Mesendoderm (in vitro differentiated cells): ENCODE measurements at regions not wholly inside any gene's neighbourhood (a gene's known extent, or its start where the extent isn't known, plus 50 kb on each side); places are given as distances from the start of the nearest gene placed in this dataset.

Experiments
- DNase-seq: peaks from one replicate; pipeline ENCODE4 v3.0.0; 2013
- H2AK5ac ChIP-seq: 2 replicates; pipeline ENCODE4 v1.6.1; 2013; ENCODE audit warnings: low read length, inconsistent platforms
- H2BK120ac ChIP-seq: 2 replicates; pipeline ENCODE4 v1.6.1; 2013; ENCODE audit warnings: low read depth, mild to moderate bottlenecking, low read length, moderate library complexity, mixed read lengths
- H2BK15ac ChIP-seq: replicated peaks from 2 replicates; pipeline ENCODE4 v1.6.1; 2013; ENCODE audit warnings: low read depth, mild to moderate bottlenecking, moderate library complexity
- H2BK5ac ChIP-seq: 2 replicates; pipeline ENCODE4 v1.6.1; 2013; ENCODE audit warnings: low read length, inconsistent platforms
- H3K18ac ChIP-seq: 2 replicates; pipeline ENCODE4 v1.6.1; 2013; ENCODE audit warnings: mild to moderate bottlenecking, low read length, mixed read lengths
- H3K23ac ChIP-seq: one replicate; pipeline ENCODE4 v1.6.1; 2013; ENCODE audit warnings: low read length
- H3K27ac ChIP-seq: 2 replicates; pipeline ENCODE4 v1.5.1; 2013; ENCODE audit warnings: low read depth, mild to moderate bottlenecking, inconsistent platforms, low read length, moderate library complexity
- H3K27me3 ChIP-seq: 2 replicates; pipeline ENCODE4 v1.6.1; 2013; ENCODE audit warnings: low read length, control low read depth, mild to moderate bottlenecking, inconsistent platforms; ENCODE audit not compliant: insufficient read depth, poor library complexity
- H3K36me3 ChIP-seq: 2 replicates; pipeline ENCODE4 v1.6.1; 2013; ENCODE audit warnings: low read length, inconsistent platforms; ENCODE audit not compliant: control insufficient read depth, insufficient read depth
- H3K4ac ChIP-seq: one replicate; pipeline ENCODE4 v1.6.1; 2013; ENCODE audit warnings: low read depth, mild to moderate bottlenecking, low read length, moderate library complexity
- H3K4me1 ChIP-seq: 2 replicates; pipeline ENCODE4 v1.6.1; 2013; ENCODE audit warnings: low read depth, low read length, inconsistent platforms; ENCODE audit not compliant: control insufficient read depth
- H3K4me2 ChIP-seq: 2 replicates; pipeline ENCODE4 v1.6.1; 2013; ENCODE audit warnings: low read length
- H3K4me3 ChIP-seq: 2 replicates; pipeline ENCODE4 v1.5.1; 2013; ENCODE audit warnings: mild to moderate bottlenecking, low read length
- H3K56ac ChIP-seq: one replicate; pipeline ENCODE4 v1.6.1; 2013; ENCODE audit warnings: low read length
- H3K79me1 ChIP-seq: 2 replicates; pipeline ENCODE4 v1.6.1; 2013; ENCODE audit warnings: low read length, inconsistent platforms
- H3K79me2 ChIP-seq: 2 replicates; pipeline ENCODE4 v1.6.1; 2013; ENCODE audit warnings: mild to moderate bottlenecking, low read length; ENCODE audit not compliant: control insufficient read depth, insufficient read depth
- H3K9ac ChIP-seq: 2 replicates; pipeline ENCODE4 v1.6.1; 2013; ENCODE audit warnings: low read length, inconsistent platforms
- H4K5ac ChIP-seq: one replicate; pipeline ENCODE4 v1.6.1; 2013; ENCODE audit warnings: low read length
- H4K8ac ChIP-seq: one replicate; pipeline ENCODE4 v1.6.1; 2013; ENCODE audit warnings: low read depth, mild to moderate bottlenecking, control low read depth, low read length, moderate library complexity
- WGBS: extraction: QIAGEN DNeasy Blood & Tissue Kit; methylation state at CpG from one replicate; pipeline ENCODE4 v1.1.7; 2013; ENCODE audit warnings: low lambda C conversion rate, missing lambda C conversion rate; ENCODE audit not compliant: insufficient coverage; ENCODE audit errors: extremely low coverage; 5-methylcytosine and 5-hydroxymethylcytosine counted together

DNA sequence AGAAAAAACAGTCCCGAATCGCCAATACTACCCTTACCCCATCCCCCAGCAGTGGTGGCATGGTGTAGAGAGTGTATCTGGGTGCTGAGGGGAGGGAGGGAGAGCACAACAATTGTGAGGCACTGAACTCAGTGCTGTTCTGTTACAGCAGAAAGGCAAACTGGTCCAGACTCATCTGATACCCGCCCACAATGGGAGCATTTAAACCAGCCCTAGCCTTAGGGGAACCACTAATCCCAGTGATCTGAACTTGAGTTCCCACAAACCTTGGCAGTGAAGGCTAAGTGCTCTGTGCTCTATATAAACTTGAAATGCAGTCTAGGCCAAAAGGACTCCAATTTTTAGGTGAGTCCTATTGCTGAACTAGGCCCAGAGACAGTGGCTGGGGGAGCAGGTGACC lies 666.4 kb upstream of the PTCHD4 start:
- Histone ChIP-seq H3K27ac (no peak overlapping the region), H2BK120ac (no peak overlapping the region), H3K4me3 (no peak overlapping the region), H3K27me3 (no peaks in the 10 kb centered on the region), H3K4me2 (no peak overlapping the region), H3K36me3 (no peaks in the 10 kb centered on the region), H4K5ac (no peak overlapping the region), H3K56ac (no peak overlapping the region), H2BK5ac (no peak overlapping the region), H2AK5ac (no peak overlapping the region), H2BK15ac (no peak overlapping the region), H3K9ac (no peak overlapping the region), H4K8ac (no peak overlapping the region), H3K4me1 (no peaks in the 10 kb centered on the region), H3K23ac (no peak overlapping the region), H3K4ac (no peak overlapping the region), H3K79me2 (no peaks in the 10 kb centered on the region), H3K79me1 (no peaks in the 10 kb centered on the region), H3K18ac (no peak overlapping the region)
- WGBS = no CpG with 5 or more reads among the region's 3 CpGs
- DNase-seq = no peak

DNA sequence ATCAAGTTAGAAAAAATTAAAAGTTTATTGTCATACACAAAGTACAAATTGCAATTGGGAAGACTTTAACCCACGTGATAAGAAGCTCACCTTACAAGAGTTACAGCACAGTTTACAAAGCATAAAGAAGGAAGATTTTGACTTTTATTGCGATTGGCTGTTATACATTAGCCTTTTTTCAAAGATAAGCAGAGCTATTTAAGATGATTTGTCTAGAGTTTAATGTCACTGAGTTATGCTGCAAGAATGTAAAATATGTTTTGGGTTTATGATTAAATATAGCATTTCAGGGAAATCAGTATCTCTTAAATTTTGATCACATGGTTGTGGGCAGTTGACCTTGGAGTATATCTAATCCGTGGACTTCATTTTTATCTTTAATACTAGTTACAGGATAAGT lies 664.2 kb upstream of the PTCHD4 start:
- H3K4me3 ChIP-seq = no peak overlapping the region
- no peak overlapping the region for H3K27ac ChIP-seq
- no peak overlapping the region for H3K4ac ChIP-seq
- no peak for DNase-seq
- no peaks in the 10 kb centered on the region for H3K79me1 ChIP-seq
- no peaks in the 10 kb centered on the region for H3K79me2 ChIP-seq
- H3K56ac ChIP-seq = no peak overlapping the region
- no peaks in the 10 kb centered on the region for H3K36me3 ChIP-seq
- H3K4me2 ChIP-seq = no peak overlapping the region
- H2BK15ac ChIP-seq = no peak overlapping the region
- H3K27me3 ChIP-seq = no peaks in the 10 kb centered on the region
- no peak overlapping the region for H3K9ac ChIP-seq
- H2BK5ac ChIP-seq = no peak overlapping the region
- no peak overlapping the region for H3K23ac ChIP-seq
- H4K5ac ChIP-seq = no peak overlapping the region
- H3K4me1 ChIP-seq = no peaks in the 10 kb centered on the region
- no peak overlapping the region for H2AK5ac ChIP-seq
- no peak overlapping the region for H3K18ac ChIP-seq
- H4K8ac ChIP-seq = no peak overlapping the region
- WGBS = no CpG with 5 or more reads among the region's 3 CpGs
- no peak overlapping the region for H2BK120ac ChIP-seq

DNA sequence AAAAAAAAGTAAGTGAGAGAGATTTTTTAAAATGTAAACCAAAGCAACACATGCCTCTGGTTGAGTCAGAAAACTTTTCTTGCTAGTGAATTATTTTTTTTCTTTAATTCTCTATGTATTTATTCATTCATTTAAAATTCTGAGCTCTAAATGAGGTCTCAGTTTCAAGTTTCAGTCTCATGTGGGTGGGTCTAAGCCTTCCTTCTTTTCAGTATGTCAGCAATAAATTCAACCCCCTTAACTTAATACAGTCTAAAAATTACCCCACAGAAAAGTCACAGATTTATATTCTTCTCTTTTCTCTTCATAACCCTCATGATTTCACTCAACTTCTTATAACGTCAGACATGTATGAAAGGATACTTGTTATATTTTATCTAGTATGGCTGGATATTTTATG lies 663.3 kb upstream of the PTCHD4 start:
- H3K4me1 ChIP-seq = no peaks in the 10 kb centered on the region
- no peak overlapping the region for H2AK5ac ChIP-seq
- no peak overlapping the region for H2BK5ac ChIP-seq
- H3K27ac ChIP-seq = no peak overlapping the region
- no peak overlapping the region for H3K23ac ChIP-seq
- no peak overlapping the region for H3K18ac ChIP-seq
- no peaks in the 10 kb centered on the region for H3K79me1 ChIP-seq
- no peak overlapping the region for H3K4ac ChIP-seq
- H3K79me2 ChIP-seq = no peaks in the 10 kb centered on the region
- no peak overlapping the region for H4K8ac ChIP-seq
- no peaks in the 10 kb centered on the region for H3K27me3 ChIP-seq
- no peak overlapping the region for H2BK120ac ChIP-seq
- no CpG with 5 or more reads among the region's 1 CpG for WGBS
- H3K56ac ChIP-seq = no peak overlapping the region
- no peak for DNase-seq
- H3K9ac ChIP-seq = no peak overlapping the region
- H3K4me2 ChIP-seq = no peak overlapping the region
- no peaks in the 10 kb centered on the region for H3K36me3 ChIP-seq
- no peak overlapping the region for H2BK15ac ChIP-seq
- H3K4me3 ChIP-seq = no peak overlapping the region
- H4K5ac ChIP-seq = no peak overlapping the region

DNA sequence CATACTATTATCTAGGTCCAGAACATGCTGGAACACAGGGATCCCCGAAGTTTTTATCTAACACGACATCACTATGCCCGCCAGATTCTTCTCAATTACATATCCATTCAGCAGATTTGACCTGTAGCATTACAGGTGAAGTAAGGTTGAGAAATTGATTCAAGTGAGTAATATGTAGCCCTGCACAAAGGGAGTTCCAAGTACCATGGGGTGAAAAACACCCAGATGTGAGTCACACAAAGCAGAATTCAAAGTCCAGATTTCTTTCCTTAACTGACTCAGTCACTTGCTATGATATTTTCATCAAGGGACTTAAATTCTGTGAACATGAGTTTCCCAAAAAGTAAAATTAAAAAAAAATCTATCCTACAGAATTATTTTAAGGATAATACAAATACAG lies 655.4 kb upstream of the PTCHD4 start:
- H4K5ac ChIP-seq = no peak overlapping the region
- H2AK5ac ChIP-seq = no peak overlapping the region
- no CpG with 5 or more reads among the region's 3 CpGs for WGBS
- H3K18ac ChIP-seq = no peak overlapping the region
- no peak overlapping the region for H2BK120ac ChIP-seq
- no peaks in the 10 kb centered on the region for H3K4me1 ChIP-seq
- no peak overlapping the region for H4K8ac ChIP-seq
- H3K27ac ChIP-seq = no peak overlapping the region
- no peak overlapping the region for H3K9ac ChIP-seq
- no peak overlapping the region for H3K4ac ChIP-seq
- H3K56ac ChIP-seq = no peak overlapping the region
- H3K36me3 ChIP-seq = no peaks in the 10 kb centered on the region
- H3K4me2 ChIP-seq = no peak overlapping the region
- no peaks in the 10 kb centered on the region for H3K27me3 ChIP-seq
- H2BK15ac ChIP-seq = no peak overlapping the region
- H3K79me2 ChIP-seq = no peaks in the 10 kb centered on the region
- no peaks in the 10 kb centered on the region for H3K79me1 ChIP-seq
- no peak overlapping the region for H3K4me3 ChIP-seq
- no peak for DNase-seq
- H3K23ac ChIP-seq = no peak overlapping the region
- no peak overlapping the region for H2BK5ac ChIP-seq

DNA sequence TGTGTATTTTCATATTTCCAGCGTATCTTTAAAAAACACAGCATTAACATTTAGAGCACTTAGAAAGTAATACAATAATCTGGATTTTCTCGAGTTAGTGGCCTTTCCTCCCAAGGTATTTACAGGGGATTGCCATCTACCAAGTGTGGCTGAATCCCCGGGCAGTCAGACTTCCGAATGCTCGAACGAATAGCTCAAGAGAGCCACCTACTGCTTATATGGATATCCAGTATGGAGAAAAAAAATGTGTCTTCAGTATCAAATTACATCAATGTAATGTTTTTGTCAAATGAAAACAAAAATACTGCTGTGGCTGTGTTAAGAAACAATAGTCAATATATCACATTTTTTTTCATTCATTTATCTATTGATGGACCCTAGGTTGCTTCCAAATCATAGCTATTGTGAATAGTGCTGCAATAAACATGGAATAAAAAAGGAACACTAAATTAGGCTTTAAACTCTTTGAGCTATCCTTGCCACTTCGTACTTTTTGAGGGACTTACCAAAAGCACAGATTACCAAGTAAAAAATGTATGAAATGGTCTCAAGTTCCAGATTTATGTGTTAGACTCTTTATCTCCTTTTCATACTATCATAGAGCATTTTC lies 654.5 kb upstream of the PTCHD4 start:
- Histone ChIP-seq H3K79me2 (no peaks in the 10 kb centered on the region), H3K36me3 (no peaks in the 10 kb centered on the region), H3K4me3 (no peak overlapping the region), H2BK120ac (no peak overlapping the region), H4K5ac (no peak overlapping the region), H3K27me3 (no peaks in the 10 kb centered on the region), H2BK5ac (no peak overlapping the region), H3K18ac (no peak overlapping the region), H3K4me2 (no peak overlapping the region), H3K4ac (no peak overlapping the region), H2BK15ac (no peak overlapping the region), H3K27ac (no peak overlapping the region), H3K56ac (no peak overlapping the region), H3K9ac (no peak overlapping the region), H3K79me1 (no peaks in the 10 kb centered on the region), H4K8ac (no peak overlapping the region), H3K23ac (no peak overlapping the region), H2AK5ac (no peak overlapping the region), H3K4me1 (no peaks in the 10 kb centered on the region)
- WGBS = no CpG with 5 or more reads among the region's 7 CpGs
- DNase-seq = peak; percentile 78

DNA sequence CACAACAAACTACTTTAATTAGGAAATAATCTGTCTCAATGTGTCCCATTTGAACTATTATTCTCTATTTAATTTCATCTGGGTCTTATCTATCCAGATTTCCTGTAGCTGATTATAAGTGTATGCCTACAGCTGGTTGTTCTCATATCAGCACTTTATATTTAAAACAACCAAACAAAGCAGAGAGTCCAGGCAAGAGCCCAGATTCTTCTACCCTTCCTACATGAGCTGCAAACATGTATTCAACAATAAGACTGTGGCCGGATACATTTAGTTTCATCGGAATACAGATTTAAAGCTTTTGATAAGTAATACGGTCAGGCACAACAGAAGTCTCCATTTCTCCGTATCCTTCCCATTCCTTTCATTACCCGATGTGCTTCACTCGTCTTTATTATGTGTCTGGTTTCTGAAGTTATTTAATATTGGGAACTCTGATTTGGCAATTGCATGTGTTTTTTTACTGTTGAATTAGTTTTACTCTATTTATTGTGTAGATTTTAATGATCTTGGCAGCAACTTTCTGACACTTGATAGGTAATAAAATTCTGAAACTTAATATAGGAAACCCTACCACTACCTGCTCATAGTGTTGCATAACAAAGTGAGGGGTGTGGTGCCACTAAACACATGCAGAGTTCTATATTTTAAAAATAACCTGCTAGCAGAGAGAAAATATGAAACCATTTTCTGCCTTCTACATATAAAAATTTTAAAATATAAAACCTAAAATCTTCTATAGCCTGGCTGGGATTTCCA lies 653.5 kb upstream of the PTCHD4 start:
- H3K36me3 ChIP-seq = no peaks in the 10 kb centered on the region
- H3K4ac ChIP-seq = no peak overlapping the region
- no peak overlapping the region for H3K9ac ChIP-seq
- H2BK120ac ChIP-seq = no peak overlapping the region
- WGBS = no CpG with 5 or more reads among the region's 6 CpGs
- H3K79me2 ChIP-seq = no peaks in the 10 kb centered on the region
- H2AK5ac ChIP-seq = no peak overlapping the region
- no peak for DNase-seq
- H3K79me1 ChIP-seq = no peaks in the 10 kb centered on the region
- H3K4me2 ChIP-seq = no peak overlapping the region
- H3K27ac ChIP-seq = no peak overlapping the region
- no peak overlapping the region for H4K8ac ChIP-seq
- H3K23ac ChIP-seq = no peak overlapping the region
- H3K4me1 ChIP-seq = no peaks in the 10 kb centered on the region
- no peak overlapping the region for H3K4me3 ChIP-seq
- H3K27me3 ChIP-seq = no peaks in the 10 kb centered on the region
- H4K5ac ChIP-seq = no peak overlapping the region
- no peak overlapping the region for H2BK5ac ChIP-seq
- H2BK15ac ChIP-seq = no peak overlapping the region
- H3K18ac ChIP-seq = no peak overlapping the region
- H3K56ac ChIP-seq = no peak overlapping the region
